Upper lobe of left lung (tissue), 4 donors: ENCODE measurements at regions not wholly inside any gene's neighbourhood (a gene's known extent, or its start where the extent isn't known, plus 50 kb on each side); places are given as distances from the start of the nearest gene placed in this dataset.

ENCODE experiments used
- CTCF ChIP-seq, 6 experiments: fragments of 450-650 bp in 4 of 6; fragments of 200-600 bp in 2 of 6; sonication (generic) in 2 of 6; IDR thresholded peaks; one replicate each; pipeline ENCODE4 v1.5.1; 2016 to 2019; ENCODE audit warnings: antibody characterized with exemption in 6 of 6
- POLR2A ChIP-seq, 4 donors: fragments of 450-650 bp; IDR thresholded peaks; one replicate each; pipeline ENCODE4 v1.5.1; 2016 to 2017; ENCODE audit warnings: antibody characterized with exemption in 4 of 4, mild to moderate bottlenecking in 2 of 4

GRCh38 chr7:115638853-115639252 is 391.7 kb downstream of the TFEC start:
- TF ChIP-seq POLR2A (IDR thresholded peaks at IDR 0.05) = no peak
- no peak for TF ChIP-seq CTCF (IDR thresholded peaks at IDR 0.05)
